H1 (cell line): ENCODE measurements at regions not wholly inside any gene's neighbourhood (a gene's known extent, or its start where the extent isn't known, plus 50 kb on each side); places are given as distances from the start of the nearest gene placed in this dataset.

Experiments used
- CTCF ChIA-PET: fragments of 300-600 bp; sonication (Branson Sonifier 250); formaldehyde crosslinking; loops from one replicate; lab custom pipeline; 2021; ENCODE audit not compliant: partially characterized antibody; lab: Charles Lee
- POLR2A ChIA-PET: fragments of 300-600 bp; sonication (Branson Sonifier 250); formaldehyde crosslinking; loops from one replicate; lab custom pipeline; 2021; ENCODE audit warnings: inconsistent platforms; ENCODE audit not compliant: partially characterized antibody; lab: Charles Lee
- DNase-seq, 2 experiments: peaks; one replicate each; pipeline versions ENCODE4 v3.0.0 to v3.0.0-alpha.2; 2010 to 2022; ENCODE audit warnings: low spot score in 2 of 2, low read depth in 1 of 2, mixed read lengths in 1 of 2
- FAIRE-seq: peaks from 2 replicates; lab custom pipeline; 2011; peaks lifted over from hg19 to GRCh38; lab: Jason Lieb, UNC
- H2AFZ ChIP-seq: 2 replicates; pipeline ENCODE4 v1.8.1; 2012; ENCODE audit warnings: low read length, inconsistent platforms
- H2AK5ac ChIP-seq: 2 replicates; pipeline ENCODE4 v1.6.1; 2013; ENCODE audit warnings: low read depth, low read length
- H2BK120ac ChIP-seq: replicated peaks from 2 replicates; pipeline ENCODE3; 2013; ENCODE audit warnings: low read depth, low read length, inconsistent platforms
- H2BK12ac ChIP-seq: 2 replicates; pipeline ENCODE4 v1.6.1; 2013; ENCODE audit warnings: low read depth, low read length
- H2BK15ac ChIP-seq: 2 replicates; pipeline ENCODE4 v1.6.1; 2013; ENCODE audit warnings: low read length
- H2BK20ac ChIP-seq: 2 replicates; pipeline ENCODE4 v1.6.1; 2013; ENCODE audit warnings: low read length
- H2BK5ac ChIP-seq: 2 replicates; pipeline ENCODE4 v1.6.1; 2013; ENCODE audit warnings: low read depth, low read length
- H3K14ac ChIP-seq: 2 replicates; pipeline ENCODE4 v1.6.1; 2013; ENCODE audit warnings: inconsistent platforms; ENCODE audit not compliant: insufficient read length
- H3K18ac ChIP-seq: 2 replicates; pipeline ENCODE4 v1.6.1; 2013; ENCODE audit warnings: low read length; ENCODE audit errors: extremely low read depth
- H3K23ac ChIP-seq: 2 replicates; pipeline ENCODE4 v1.6.1; 2013; ENCODE audit warnings: inconsistent platforms; ENCODE audit not compliant: insufficient read length
- H3K23me2 ChIP-seq: 2 replicates; pipeline ENCODE4 v1.6.1; 2013; ENCODE audit warnings: low read depth, low read length
- H3K27ac ChIP-seq: 2 replicates; pipeline ENCODE4 v1.6.1; 2011; ENCODE audit warnings: low read depth, low read length, inconsistent platforms
- H3K27me3 ChIP-seq, 4 experiments: replicated peaks in 1 of 4; 1 replicate in 1 of 4; 2 replicates in 3 of 4; pipeline versions ENCODE4 v1.6.1 to v1.8.1; 2011 to 2013; ENCODE audit warnings: low read length in 3 of 4, mild to moderate bottlenecking in 3 of 4, inconsistent platforms in 2 of 4, mixed read lengths in 2 of 4, moderate library complexity in 1 of 4; ENCODE audit not compliant: control insufficient read depth in 3 of 4, insufficient read depth in 3 of 4; ENCODE audit errors: extremely low read depth in 1 of 4
- H3K36me3 ChIP-seq, 4 experiments: 2 replicates each; pipeline versions ENCODE4 v1.6.1 to v1.8.1; 2011 to 2013; ENCODE audit warnings: mild to moderate bottlenecking in 4 of 4, low read length in 3 of 4, moderate library complexity in 2 of 4, control low read depth in 1 of 4, inconsistent platforms in 1 of 4; ENCODE audit not compliant: insufficient read depth in 4 of 4, control insufficient read depth in 2 of 4
- H3K4ac ChIP-seq: replicated peaks from 2 replicates; pipeline ENCODE3; 2013; ENCODE audit warnings: low read length, low read depth, mixed read lengths, inconsistent platforms; ENCODE audit not compliant: insufficient read length
- H3K4me1 ChIP-seq, 4 experiments: replicated peaks in 1 of 4; 1 replicate in 1 of 4; 2 replicates in 3 of 4; pipeline versions ENCODE4 v1.6.1 to v1.8.1; 2011 to 2013; ENCODE audit warnings: low read length in 3 of 4, inconsistent platforms in 2 of 4, mixed read lengths in 1 of 4; ENCODE audit not compliant: insufficient read depth in 4 of 4, control insufficient read depth in 3 of 4
- H3K4me2 ChIP-seq, 2 experiments: 2 replicates each; pipeline versions ENCODE4 v1.6.1 to v1.8.1; 2011 to 2013; ENCODE audit warnings: low read depth in 2 of 2, low read length in 2 of 2, control low read depth in 1 of 2, inconsistent platforms in 1 of 2, mild to moderate bottlenecking in 1 of 2; ENCODE audit not compliant: insufficient read depth in 1 of 2
- H3K4me3 ChIP-seq, 4 experiments: fragments of 200-600, 300-600 bp in 1 of 4; sonication (generic), shearing (Covaris generic), sonication (Bioruptor Twin) in 1 of 4; 2 replicates each; pipeline versions ENCODE4 v1.5.1 to v1.8.1; 2011 to 2016; ENCODE audit warnings: low read length in 4 of 4, low read depth in 3 of 4, control low read depth in 2 of 4, inconsistent platforms in 2 of 4, mild to moderate bottlenecking in 2 of 4, mixed read lengths in 1 of 4, moderate library complexity in 1 of 4; ENCODE audit not compliant: insufficient read depth in 2 of 4; ENCODE audit errors: extremely low read depth in 1 of 4
- H3K56ac ChIP-seq: replicated peaks from 2 replicates; pipeline ENCODE3; 2013; ENCODE audit warnings: low read depth, mild to moderate bottlenecking, mixed read lengths, low read length, inconsistent platforms; ENCODE audit not compliant: insufficient read length
- H3K79me1 ChIP-seq: 2 replicates; pipeline ENCODE4 v1.6.1; 2013; ENCODE audit warnings: low read depth, low read length, control low read depth
- H3K79me2 ChIP-seq, 2 experiments: 2 replicates each; pipeline versions ENCODE4 v1.6.1 to v1.8.1; 2012 to 2013; ENCODE audit warnings: low read length in 2 of 2, mild to moderate bottlenecking in 2 of 2, inconsistent platforms in 1 of 2; ENCODE audit not compliant: insufficient read depth in 2 of 2, control insufficient read depth in 1 of 2
- H3K9ac ChIP-seq, 4 experiments: replicated peaks in 1 of 4; 1 replicate in 1 of 4; 2 replicates in 3 of 4; pipeline versions ENCODE4 v1.6.1 to v1.8.1; 2011 to 2013; ENCODE audit warnings: low read depth in 3 of 4, low read length in 3 of 4, control low read depth in 2 of 4, mild to moderate bottlenecking in 2 of 4, moderate library complexity in 2 of 4, inconsistent platforms in 1 of 4; ENCODE audit errors: extremely low read depth in 1 of 4
- H3K9me3 ChIP-seq, 2 experiments: 2 replicates each; pipeline versions ENCODE4 v1.6.1 to v1.8.1; 2012 to 2013; ENCODE audit warnings: mild to moderate bottlenecking in 2 of 2, moderate library complexity in 2 of 2, control low read depth in 1 of 2, inconsistent platforms in 1 of 2, low read depth in 1 of 2, low read length in 1 of 2, mixed read lengths in 1 of 2; ENCODE audit not compliant: insufficient read depth in 2 of 2
- H4K20me1 ChIP-seq, 2 experiments: replicated peaks in 1 of 2; 2 replicates each; pipeline versions ENCODE3 to v1.8.1; 2011 to 2013; ENCODE audit warnings: inconsistent platforms in 2 of 2, low read length in 2 of 2, mild to moderate bottlenecking in 1 of 2; ENCODE audit not compliant: insufficient read depth in 2 of 2, control insufficient read depth in 1 of 2
- H4K5ac ChIP-seq: 2 replicates; pipeline ENCODE4 v1.6.1; 2013; ENCODE audit warnings: low read length, low read depth, mixed read lengths, inconsistent platforms; ENCODE audit not compliant: insufficient read length
- H4K8ac ChIP-seq: 2 replicates; pipeline ENCODE4 v1.8.0; 2013; ENCODE audit warnings: mild to moderate bottlenecking, moderate library complexity, low read length, inconsistent platforms; ENCODE audit not compliant: insufficient read depth; ENCODE audit errors: extremely low read depth
- H4K91ac ChIP-seq: replicated peaks from 2 replicates; pipeline ENCODE3; 2013; ENCODE audit warnings: low read length, mixed read lengths, inconsistent platforms; ENCODE audit not compliant: insufficient read length
- ASH2L ChIP-seq: fragments of 200-600, 300-600 bp; sonication (generic); IDR thresholded peaks from one replicate; pipeline ENCODE4 v1.7.1; 2017; ENCODE audit warnings: low read length
- CREB1 ChIP-seq: IDR thresholded peaks from 2 replicates; pipeline ENCODE4 v1.6.1; 2012; ENCODE audit warnings: inconsistent platforms
- CTBP2 ChIP-seq: IDR thresholded peaks from 2 replicates; pipeline ENCODE4 v1.7.0; 2011; ENCODE audit warnings: borderline replicate concordance, mild to moderate bottlenecking, moderate library complexity, mixed read lengths, low read length; ENCODE audit not compliant: insufficient read depth, insufficient read length
- CTCF ChIP-seq, 3 experiments: IDR thresholded peaks; 1 replicate in 2 of 3; 2 replicates in 1 of 3; pipeline versions ENCODE4 v1.5.1 to v1.6.1; 2011; ENCODE audit warnings: low read length in 3 of 3, mild to moderate bottlenecking in 3 of 3, inconsistent platforms in 2 of 3, low read depth in 1 of 3, moderate library complexity in 1 of 3; ENCODE audit not compliant: insufficient read depth in 1 of 3; ENCODE audit errors: control extremely low read depth in 1 of 3
- EGR1 ChIP-seq: IDR thresholded peaks from 2 replicates; pipeline ENCODE4 v1.6.1; 2011; ENCODE audit warnings: low read depth, low read length, borderline replicate concordance
- EZH2 ChIP-seq: fragments of 200-600 bp; sonication (generic); IDR thresholded peaks from 2 replicates; pipeline ENCODE4 v1.7.1; 2012; ENCODE audit warnings: low read depth, mild to moderate bottlenecking, moderate library complexity, low read length, inconsistent platforms; ENCODE audit not compliant: severe bottlenecking
- KDM5A ChIP-seq: fragments of 200-600 bp; IDR thresholded peaks from 2 replicates; pipeline ENCODE4 v1.7.1; 2012; ENCODE audit warnings: mild to moderate bottlenecking, low read length, inconsistent platforms, mixed read lengths
- NRF1 ChIP-seq: IDR thresholded peaks from 2 replicates; pipeline ENCODE4 v1.6.1; 2011; ENCODE audit warnings: mild to moderate bottlenecking, low read depth, low read length, improper control_type of control experiment
- SUZ12 ChIP-seq: fragments of 200-600 bp; sonication (generic); IDR thresholded peaks from 2 replicates; pipeline ENCODE4 v1.6.1; 2012; ENCODE audit warnings: mild to moderate bottlenecking, inconsistent platforms, low read length, moderate library complexity, mixed read lengths
- TAF1 ChIP-seq: IDR thresholded peaks from 2 replicates; pipeline ENCODE4 v1.6.1; 2011; ENCODE audit warnings: mild to moderate bottlenecking, low read depth, low read length
- TAF7 ChIP-seq: optimal IDR thresholded peaks from 2 replicates; pipeline ENCODE3; 2011; ENCODE audit warnings: low read depth, mild to moderate bottlenecking, inconsistent platforms, low read length, moderate library complexity, borderline replicate concordance
- YY1 ChIP-seq: IDR thresholded peaks from 2 replicates; pipeline ENCODE4 v1.6.1; 2011; ENCODE audit warnings: low read depth, mild to moderate bottlenecking, low read length
- ZNF274 ChIP-seq: IDR thresholded peaks from 2 replicates; pipeline ENCODE4 v1.7.0; 2012; ENCODE audit warnings: low read length, borderline replicate concordance; ENCODE audit errors: extremely low read depth
- WGBS, 2 experiments: shearing (Covaris generic) in 1 of 2; methylation state at CpG; one replicate each; pipeline versions ENCODE4 v1.1.6 to v1.1.7; 2013 to 2015; ENCODE audit warnings: low lambda C conversion rate in 2 of 2, mixed read lengths in 2 of 2, inconsistent platforms in 1 of 2, low coverage in 1 of 2, missing lambda C conversion rate in 1 of 2; ENCODE audit not compliant: insufficient replicate concordance in 2 of 2, insufficient coverage in 1 of 2, insufficient read length in 1 of 2; ENCODE audit errors: extremely low coverage in 1 of 2, missing lambda C conversion rate in 1 of 2; 5-methylcytosine and 5-hydroxymethylcytosine counted together

DNA sequence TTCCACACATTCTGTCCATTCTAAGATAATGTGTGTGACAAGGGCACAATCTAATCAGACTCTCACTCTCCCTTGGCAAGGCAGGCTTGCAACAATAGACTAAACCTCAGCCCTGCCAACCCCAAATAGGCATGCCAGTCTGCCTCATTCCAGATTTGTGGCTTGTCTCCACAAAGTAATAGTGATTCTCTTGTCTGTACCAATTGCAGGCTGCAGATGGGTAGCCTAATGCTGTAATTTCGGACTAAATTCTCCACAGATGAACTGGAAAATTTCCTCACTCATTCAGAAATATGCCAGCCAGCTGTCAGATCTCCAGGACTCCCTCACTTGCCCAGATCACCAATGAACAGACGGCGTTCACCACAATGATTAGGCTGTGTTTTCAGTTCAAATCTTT is 413.6 kb downstream of the ELAVL2 start:
- Histone ChIP-seq H4K8ac (no peak overlapping the region), H3K27ac (no peak overlapping the region), H2BK20ac (no peak overlapping the region), H3K4me2 (no peak overlapping the region), H3K36me3 (no peaks in the 10 kb centered on the region), H3K27me3 (no peaks in the 10 kb centered on the region), H3K18ac (no peak overlapping the region), H2BK120ac (no peak overlapping the region), H3K9me3 (no peaks in the 10 kb centered on the region), H3K56ac (no peak overlapping the region), H3K79me2 (no peaks in the 10 kb centered on the region), H4K20me1 (no peaks in the 10 kb centered on the region), H2BK15ac (no peak overlapping the region), H3K23ac (no peak overlapping the region), H2AFZ (no peak overlapping the region), H3K79me1 (no peaks in the 10 kb centered on the region), H4K91ac (no peak overlapping the region), H2AK5ac (no peak overlapping the region), H4K5ac (no peak overlapping the region), H3K9ac (no peak overlapping the region), H3K4ac (no peak overlapping the region), H2BK5ac (no peak overlapping the region), H3K4me1 (no peaks in the 10 kb centered on the region), H3K4me3 (no peak overlapping the region), H2BK12ac (no peak overlapping the region), H3K23me2 (no peaks in the 10 kb centered on the region), H3K14ac (no peak overlapping the region)
- DNase-seq (no peak), FAIRE-seq (no peak)
- ChIA-PET POLR2A (no interaction called here), CTCF (no interaction called here)
- whole genome bisulfite sequencing, 2 experiments, result 90% methylated on average over 3 of the region's 3 CpGs; no CpG with 5 or more reads in 1 of the 2 experiments
- TF ChIP-seq YY1 (no peak), EGR1 (no peak), CTCF (IDR thresholded peaks at IDR 0.05; ENCODE audit: control extremely low read depth in 1 of 3, insufficient read depth in 1 of 3, low read depth in 1 of 3, low read length in 3 of 3) (no peak), TAF1 (no peak), TAF7 (no peak), NRF1 (no peak), CTBP2 (no peak), SUZ12 (no peak), KDM5A (no peak), EZH2 (no peak), ZNF274 (no peak), ASH2L (no peak), CREB1 (no peak)
